SH-SY5Y (cell line): ENCODE measurements at regions not wholly inside any gene's neighbourhood (a gene's known extent, or its start where the extent isn't known, plus 50 kb on each side); places are given as distances from the start of the nearest gene placed in this dataset.

ENCODE experiments used
- GATA2 ChIP-seq: IDR thresholded peaks from 2 replicates; pipeline ENCODE4 v1.6.1; 2011; ENCODE audit warnings: mild to moderate bottlenecking, low read depth, low read length
- GATA3 ChIP-seq: IDR thresholded peaks from 2 replicates; pipeline ENCODE4 v1.6.1; 2011; ENCODE audit warnings: low read depth, mild to moderate bottlenecking, low read length, moderate library complexity

DNA sequence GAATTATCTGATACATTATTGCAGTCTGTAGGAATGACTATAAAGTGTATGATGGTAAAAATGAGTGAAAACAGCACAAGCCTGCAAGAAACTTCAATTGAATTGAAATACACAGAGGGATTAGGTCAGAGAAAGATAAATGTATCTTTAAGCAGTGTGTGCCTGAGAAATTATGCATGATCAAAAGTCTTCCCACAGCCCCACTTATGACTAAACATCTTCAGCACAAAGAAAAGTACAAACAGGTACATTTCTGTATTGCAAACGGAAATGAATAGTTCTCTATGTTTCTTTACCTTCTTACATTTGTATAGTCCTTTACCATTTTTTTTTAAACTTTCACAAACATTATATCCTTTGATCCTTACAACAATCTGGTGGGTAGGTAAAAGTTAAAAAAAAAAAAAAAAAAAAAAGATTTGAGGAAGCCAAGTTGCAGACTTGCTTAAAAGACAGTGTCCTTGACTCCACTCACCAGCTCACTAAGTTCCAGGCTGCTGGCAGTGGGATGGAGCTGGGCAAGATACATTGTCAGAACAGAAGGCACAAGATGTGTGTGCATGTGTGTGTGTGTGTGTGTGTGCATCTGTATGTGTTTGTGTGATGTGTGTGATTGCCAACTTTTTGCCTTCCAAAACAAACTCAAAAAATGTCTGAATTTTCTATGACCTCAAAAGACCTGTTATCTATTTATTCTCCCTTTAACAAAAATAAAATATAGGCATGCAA is 423.7 kb upstream of the ACVR2A start:
- TF ChIP-seq GATA2 (no peak), GATA3 (no peak)

DNA sequence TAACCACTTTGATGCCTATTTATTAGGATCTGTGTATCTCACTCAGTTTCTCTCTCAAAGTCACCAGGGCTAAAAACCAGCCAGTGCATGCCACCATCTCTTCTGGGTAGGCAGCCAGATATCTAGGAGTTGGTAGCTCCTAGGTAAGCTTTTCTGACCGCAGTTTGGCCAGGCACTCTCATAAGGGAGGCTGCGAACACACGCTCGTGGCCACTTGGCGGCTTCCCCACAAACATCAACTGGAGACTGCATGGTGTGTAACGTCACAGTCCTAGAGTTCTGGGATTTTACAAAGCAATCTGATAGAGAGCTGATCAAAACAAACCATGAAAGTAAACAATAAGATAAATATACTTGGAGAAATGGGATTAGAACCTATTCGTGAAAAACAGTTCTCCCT is 424.3 kb upstream of the ACVR2A start:
- TF ChIP-seq GATA2 (no peak), GATA3 (no peak)

DNA sequence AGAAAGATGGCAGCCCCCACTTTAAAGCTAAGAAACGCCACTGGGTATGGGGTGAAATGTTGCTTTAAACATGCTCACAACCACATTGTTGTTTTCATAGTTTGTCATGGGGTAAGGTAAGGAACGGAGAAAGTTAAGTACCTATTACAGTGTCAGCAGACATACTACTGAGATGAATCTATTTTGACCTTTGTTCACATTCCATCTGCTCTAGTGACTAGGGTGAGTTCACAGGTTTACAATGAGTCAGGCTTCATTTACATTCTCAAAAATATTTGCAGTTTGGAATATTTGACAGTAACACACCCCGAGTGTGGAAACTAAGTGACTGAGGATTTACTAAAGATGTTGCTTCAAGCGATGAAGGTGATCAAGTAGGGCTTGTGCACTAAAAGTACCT is 428.7 kb upstream of the ACVR2A start:
- TF ChIP-seq GATA2 (no peak), GATA3 (no peak)

DNA sequence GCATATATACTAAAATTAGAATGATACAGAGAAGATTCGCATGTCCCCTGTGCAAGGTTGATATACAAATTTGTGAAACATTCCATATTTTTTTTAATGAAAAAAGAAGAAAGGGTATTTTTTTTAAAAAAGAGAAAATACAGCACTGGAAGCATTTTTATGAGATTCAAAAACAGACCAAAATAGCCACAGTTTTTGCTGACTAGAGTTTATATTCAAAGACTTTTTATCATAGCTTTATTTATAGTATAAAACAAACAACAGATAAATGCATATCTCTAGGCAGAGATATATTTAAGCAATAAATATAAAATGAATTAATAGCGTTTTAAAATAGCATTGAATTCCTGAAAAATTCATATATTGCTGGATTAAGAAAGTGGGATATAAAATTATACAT is 436.5 kb upstream of the ACVR2A start:
- TF ChIP-seq GATA2 (no peak), GATA3 (no peak)

DNA sequence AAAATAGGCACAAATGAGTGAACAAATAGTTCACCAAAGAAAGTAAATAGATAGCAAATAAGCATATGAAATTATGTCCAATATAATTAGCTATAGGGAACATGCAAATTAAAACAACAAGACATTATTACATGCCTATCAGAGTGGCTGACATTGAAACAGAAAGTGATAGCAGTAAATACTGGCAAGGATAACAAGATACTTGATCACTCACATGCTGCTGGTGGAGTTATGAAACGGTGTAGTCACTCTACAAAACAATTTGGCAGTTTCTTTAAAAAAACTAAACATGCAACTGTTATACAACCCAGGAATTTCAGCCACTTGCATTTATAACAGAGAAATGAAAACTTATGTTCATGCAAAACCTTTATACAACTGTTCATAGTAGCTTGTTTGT is 439.2 kb upstream of the ACVR2A start:
- TF ChIP-seq GATA3 (no peak), GATA2 (no peak)

DNA sequence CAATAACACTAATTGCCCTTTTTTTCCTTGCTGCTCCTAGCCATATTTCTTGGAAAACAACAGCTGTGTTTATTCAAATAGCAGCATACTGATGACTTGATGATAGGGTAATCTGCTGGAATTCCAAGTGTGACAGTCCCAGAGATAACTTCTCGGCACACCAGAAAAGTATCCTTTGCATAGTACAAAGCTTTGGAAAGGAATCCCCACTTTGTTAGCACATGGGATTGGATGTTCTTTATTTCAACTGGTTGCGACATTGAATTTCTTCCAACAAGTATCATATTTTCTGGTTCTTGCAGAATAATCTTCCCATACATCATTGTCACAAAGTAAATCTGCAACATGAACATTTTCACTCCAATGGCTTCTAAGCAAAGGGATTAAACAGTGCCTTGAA is 445.8 kb upstream of the ACVR2A start:
- TF ChIP-seq GATA3 (no peak), GATA2 (no peak)

DNA sequence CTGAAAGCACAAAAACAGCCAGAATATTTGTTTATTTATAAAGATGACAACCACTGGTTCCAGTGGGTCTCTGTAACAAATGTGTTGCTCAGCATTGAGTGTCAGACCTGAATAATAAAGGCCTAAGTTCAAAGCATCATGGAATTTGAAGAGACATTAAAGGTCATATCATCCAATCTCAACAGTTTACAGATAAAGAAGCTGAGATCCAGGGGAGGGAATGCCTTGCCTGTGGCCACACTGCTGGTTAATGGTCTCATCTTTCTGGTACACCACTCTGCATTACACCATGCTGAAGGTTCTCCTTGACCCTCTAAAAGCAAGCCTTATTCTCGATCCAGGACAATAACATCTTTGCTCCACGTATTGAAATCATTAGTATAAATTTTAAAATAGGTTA is 446.5 kb upstream of the ACVR2A start:
- no peak for TF ChIP-seq GATA2
- no peak for TF ChIP-seq GATA3

DNA sequence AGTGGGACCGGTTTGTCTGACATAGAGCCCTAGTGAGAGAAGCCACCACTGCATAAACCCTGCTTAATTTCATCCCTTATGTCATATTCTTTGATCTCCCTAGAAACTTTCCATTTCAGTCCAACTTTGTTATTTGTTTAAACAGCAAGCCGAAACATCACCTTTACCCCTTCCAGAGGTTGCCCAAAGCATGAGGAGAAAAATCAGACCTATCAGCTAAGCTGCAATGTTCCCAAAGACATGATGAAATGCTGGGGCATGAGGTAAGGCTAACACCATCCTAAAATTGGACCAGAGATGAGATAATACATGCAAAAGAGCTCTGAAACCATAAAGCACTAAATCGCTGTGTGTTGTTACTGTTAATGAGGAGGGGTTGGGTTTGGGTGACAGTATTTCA is 447.9 kb upstream of the ACVR2A start:
- TF ChIP-seq GATA2 (no peak), GATA3 (no peak)

DNA sequence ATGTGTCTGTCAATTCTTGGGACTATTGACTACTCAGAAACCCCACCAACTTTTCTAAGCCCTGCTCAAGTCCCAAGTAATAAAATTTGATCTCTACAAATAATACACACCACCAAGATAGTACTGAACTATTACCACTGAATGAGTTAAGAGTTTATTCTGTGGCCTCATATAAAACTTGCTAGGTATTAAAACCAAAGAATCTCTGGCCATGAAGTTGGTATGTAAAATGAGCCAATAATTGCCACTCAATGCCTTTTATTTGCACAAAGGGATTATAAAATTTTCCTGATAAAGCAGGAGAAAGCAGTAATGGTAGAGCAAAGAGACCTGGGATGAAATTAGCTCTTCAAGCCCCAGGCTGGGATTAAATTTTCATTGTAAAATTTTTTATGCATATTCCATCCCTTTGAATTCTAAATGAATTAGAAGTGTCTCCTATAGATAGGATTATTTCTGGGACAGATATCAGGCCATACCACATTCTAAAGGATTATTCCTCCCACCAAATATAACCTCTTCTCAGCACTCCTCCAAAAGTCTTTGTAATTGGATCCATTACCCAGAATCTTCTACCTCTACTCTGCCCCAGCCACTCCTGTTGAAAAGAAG is 450.5 kb upstream of the ACVR2A start:
- TF ChIP-seq GATA2 (no peak), GATA3 (no peak)

DNA sequence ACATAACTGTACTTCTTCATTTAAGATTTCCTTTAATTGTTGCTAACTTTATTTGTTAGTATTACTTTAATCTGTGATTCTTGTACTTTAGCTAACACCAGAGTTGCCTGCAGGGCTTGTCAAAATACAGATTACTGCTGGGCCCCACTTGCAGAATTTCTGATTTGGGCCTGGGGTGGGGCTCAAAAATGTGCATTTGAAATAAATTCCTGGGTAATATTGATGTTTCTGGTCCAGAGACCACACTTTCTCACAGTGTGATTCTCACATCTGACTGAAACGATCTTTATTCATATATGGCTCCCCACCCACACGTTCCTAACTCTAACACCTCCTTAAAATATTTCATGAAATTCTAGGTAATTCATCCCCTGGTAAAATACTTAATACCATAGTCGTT is 452.6 kb upstream of the ACVR2A start:
- TF ChIP-seq GATA3 (no peak), GATA2 (no peak)

DNA sequence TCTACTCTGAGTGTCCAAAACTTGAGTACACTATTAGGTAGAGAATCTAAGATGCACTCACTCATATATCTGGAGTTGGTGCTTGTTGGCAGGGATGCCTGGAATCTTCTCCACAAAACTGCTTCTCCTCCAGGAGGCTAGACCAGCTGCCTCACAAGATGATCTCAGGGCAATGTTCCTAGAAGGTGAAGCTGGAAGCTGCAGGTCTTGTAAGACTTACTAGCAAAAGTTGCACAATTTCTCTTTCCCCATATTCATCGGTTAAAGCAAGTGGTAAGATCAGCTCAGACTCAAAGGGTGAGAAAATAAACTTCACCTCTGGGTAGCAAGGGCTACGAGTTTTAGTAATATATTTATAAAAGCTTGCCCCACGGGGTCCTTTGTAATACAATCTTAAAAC is 454.4 kb upstream of the ACVR2A start:
- no peak for TF ChIP-seq GATA3
- TF ChIP-seq GATA2 = no peak

DNA sequence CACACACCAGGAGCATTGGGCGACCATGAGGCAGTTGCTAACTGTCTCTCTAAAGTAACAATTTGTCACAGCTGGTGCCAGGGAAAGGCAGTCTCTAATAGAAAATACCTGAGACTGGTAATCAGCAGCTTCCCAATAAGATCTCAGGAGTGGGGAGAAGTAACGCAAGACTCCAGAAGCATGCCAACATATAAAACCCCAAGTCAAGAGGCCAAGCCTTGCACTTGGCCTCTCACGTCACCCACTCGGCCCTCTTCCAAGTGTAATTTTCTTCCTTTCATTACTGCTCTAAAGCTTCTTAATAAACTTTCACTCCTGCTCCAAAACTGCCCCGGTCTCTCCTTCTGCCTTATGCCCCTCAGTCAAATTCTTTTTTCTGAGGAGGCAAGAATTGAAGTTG is 455.6 kb upstream of the ACVR2A start:
- TF ChIP-seq GATA3 (no peak), GATA2 (no peak)

DNA sequence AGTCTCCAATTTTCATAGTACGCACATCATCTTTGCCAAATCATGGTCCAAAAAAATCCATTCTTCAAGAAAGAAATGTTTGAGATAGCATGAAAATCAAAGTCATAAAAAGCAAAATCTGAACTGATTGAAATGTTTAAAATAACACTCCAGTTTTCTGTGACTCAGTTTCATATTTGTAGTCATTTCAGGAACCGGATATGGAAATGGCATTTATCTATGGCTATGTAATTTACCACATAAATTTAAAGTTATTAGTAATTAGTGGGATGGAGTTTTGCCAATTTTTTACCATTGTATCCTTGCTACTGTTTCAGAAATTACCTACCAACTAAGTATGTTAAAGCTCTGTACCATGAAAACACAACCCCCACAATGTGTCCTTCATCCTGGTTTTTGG is 456.6 kb upstream of the ACVR2A start:
- TF ChIP-seq GATA2 (no peak), GATA3 (no peak)

DNA sequence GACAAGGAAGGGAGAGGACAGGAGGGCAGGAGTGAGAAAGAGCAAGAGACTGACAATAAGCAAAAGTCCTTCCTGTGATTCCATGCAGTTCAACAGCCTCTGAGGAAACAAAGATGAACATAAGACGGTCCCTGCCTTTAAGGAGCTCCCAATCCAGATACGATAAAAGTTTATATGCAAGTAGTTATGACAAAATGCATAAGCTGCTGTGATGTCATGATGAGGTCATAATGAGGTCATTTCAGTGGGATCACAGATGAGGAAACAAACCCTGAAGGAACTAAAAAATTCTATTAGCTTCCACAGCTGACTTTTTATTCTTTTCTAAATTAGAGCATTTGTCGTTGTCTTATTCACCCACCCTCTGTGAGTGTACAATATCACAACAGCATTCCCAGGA is 458.5 kb upstream of the ACVR2A start:
- TF ChIP-seq GATA3 = no peak

DNA sequence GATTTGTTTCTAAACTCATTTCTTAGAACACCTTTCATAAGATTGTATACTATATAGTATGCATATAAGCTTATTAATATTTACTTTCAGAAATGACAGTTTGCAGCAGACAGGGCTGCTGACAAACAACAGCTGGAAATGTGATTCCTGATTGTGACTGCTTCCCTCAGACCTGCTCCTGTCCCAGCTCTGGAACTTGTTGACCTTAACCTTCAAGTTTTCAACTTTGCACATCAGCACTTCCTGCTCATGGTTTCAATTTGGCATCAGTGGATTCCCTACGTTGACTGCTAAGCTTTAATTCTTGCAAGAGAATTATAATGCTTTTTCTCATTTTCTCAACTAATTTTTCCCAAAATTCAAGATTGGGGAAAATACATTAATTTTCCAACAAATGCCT is 459.2 kb upstream of the ACVR2A start:
- TF ChIP-seq GATA3 = no peak
- no peak for TF ChIP-seq GATA2

DNA sequence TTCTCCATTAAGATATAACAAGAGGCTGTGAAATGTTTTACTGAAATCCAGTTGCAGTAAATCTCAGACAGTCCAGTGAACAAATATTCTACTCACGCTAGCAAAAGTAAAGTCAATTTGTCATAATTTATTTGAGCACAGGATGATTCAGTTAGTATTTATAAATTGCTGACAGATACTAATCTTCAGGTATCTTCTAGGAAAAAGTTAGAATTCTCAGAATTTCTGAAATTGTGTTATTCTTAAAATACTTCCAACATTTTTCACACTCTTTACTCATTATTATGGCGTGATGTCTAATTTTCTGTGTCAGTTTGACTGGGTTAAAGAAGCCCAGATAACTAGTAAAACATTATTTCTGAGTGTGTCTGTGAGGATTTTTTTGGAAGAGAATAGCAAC is 460.2 kb upstream of the ACVR2A start:
- TF ChIP-seq GATA2 (no peak), GATA3 (no peak)
